ENCODE measurements at regions not wholly inside any gene's neighbourhood (a gene's known extent, or its start where the extent isn't known, plus 50 kb on each side); places are given as distances from the start of the nearest gene placed in this dataset.

DNA sequence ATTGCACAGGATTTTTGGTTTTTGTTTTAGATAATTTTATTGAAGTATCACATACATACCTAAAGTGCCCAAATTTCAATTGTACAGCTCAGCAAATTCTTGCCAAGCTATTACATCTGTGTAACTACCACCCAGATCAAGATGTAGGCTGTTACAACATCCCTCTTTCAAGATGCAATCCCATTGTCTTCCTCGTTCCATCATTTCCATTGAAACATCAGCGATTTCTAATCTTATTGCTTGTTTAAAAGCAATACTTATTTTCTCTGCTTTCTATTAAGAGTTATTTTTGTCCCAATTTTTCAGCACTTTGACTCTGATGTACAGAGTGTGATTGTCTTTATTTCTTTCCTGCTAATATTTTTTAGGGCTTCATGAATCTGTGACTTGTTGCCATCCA is 372.8 kb upstream of the SHH start:
- TF ChIP-seq, protein P1, sequence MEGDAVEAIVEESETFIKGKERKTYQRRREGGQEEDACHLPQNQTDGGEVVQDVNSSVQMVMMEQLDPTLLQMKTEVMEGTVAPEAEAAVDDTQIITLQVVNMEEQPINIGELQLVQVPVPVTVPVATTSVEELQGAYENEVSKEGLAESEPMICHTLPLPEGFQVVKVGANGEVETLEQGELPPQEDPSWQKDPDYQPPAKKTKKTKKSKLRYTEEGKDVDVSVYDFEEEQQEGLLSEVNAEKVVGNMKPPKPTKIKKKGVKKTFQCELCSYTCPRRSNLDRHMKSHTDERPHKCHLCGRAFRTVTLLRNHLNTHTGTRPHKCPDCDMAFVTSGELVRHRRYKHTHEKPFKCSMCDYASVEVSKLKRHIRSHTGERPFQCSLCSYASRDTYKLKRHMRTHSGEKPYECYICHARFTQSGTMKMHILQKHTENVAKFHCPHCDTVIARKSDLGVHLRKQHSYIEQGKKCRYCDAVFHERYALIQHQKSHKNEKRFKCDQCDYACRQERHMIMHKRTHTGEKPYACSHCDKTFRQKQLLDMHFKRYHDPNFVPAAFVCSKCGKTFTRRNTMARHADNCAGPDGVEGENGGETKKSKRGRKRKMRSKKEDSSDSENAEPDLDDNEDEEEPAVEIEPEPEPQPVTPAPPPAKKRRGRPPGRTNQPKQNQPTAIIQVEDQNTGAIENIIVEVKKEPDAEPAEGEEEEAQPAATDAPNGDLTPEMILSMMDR (IDR thresholded peaks at IDR 0.05), result no peak
- TF ChIP-seq BHLHE40 (IDR thresholded peaks at IDR 0.05; ENCODE audit: low read depth, low read length) (no peak), ZFP36 (IDR thresholded peaks at IDR 0.05; ENCODE audit: borderline replicate concordance, partially characterized antibody) (no peak), RCOR1 (IDR thresholded peaks at IDR 0.05; ENCODE audit: low read depth, low read length) (no peak), RFX5 (IDR thresholded peaks at IDR 0.05) (no peak), POLR2A (IDR thresholded peaks at IDR 0.05; ENCODE audit: low read length) (no peak), RAD21 (conservative IDR thresholded peaks at IDR 0.05 in 1 of 2, IDR thresholded peaks at IDR 0.05 in 1 of 2) (no peak), ZSCAN20 (CRISPR knock-in tag; IDR thresholded peaks at IDR 0.05) (no peak), CHD4 (IDR thresholded peaks at IDR 0.05; ENCODE audit: borderline replicate concordance) (no peak), ESRRA (IDR thresholded peaks at IDR 0.05; ENCODE audit: borderline replicate concordance, low read length) (no peak), NR3C1 (IDR thresholded peaks at IDR 0.05) (no peak)
- TF ChIP-seq, protein P2, sequence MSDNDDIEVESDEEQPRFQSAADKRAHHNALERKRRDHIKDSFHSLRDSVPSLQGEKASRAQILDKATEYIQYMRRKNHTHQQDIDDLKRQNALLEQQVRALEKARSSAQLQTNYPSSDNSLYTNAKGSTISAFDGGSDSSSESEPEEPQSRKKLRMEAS (IDR thresholded peaks at IDR 0.05), result no peak
- TF ChIP-seq, protein P3, sequence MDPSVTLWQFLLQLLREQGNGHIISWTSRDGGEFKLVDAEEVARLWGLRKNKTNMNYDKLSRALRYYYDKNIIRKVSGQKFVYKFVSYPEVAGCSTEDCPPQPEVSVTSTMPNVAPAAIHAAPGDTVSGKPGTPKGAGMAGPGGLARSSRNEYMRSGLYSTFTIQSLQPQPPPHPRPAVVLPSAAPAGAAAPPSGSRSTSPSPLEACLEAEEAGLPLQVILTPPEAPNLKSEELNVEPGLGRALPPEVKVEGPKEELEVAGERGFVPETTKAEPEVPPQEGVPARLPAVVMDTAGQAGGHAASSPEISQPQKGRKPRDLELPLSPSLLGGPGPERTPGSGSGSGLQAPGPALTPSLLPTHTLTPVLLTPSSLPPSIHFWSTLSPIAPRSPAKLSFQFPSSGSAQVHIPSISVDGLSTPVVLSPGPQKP (IDR thresholded peaks at IDR 0.05; ENCODE audit: low read depth, low read length), result no peak
